ENCODE measurements at regions not wholly inside any gene's neighbourhood (a gene's known extent, or its start where the extent isn't known, plus 50 kb on each side); places are given as distances from the start of the nearest gene placed in this dataset.

GRCh38 chr1:232486006-232486405 lies 143.9 kb downstream of the SIPA1L2 start:
- TF ChIP-seq CTCF (conservative IDR thresholded peaks at IDR 0.05; ENCODE audit: low read depth, low read length) (no peak), RAD21 (IDR thresholded peaks at IDR 0.05; ENCODE audit: low read length) (no peak), POLR2A (IDR thresholded peaks at IDR 0.05; ENCODE audit: low read depth, low read length) (no peak), MAZ (IDR thresholded peaks at IDR 0.05; ENCODE audit: borderline replicate concordance, low read depth, low read length) (no peak), NFE2L2 (IDR thresholded peaks at IDR 0.05; ENCODE audit: low read depth, low read length) (no peak), SMC3 (IDR thresholded peaks at IDR 0.05; ENCODE audit: low read depth, low read length) (no peak), USF2 (IDR thresholded peaks at IDR 0.05; ENCODE audit: low read depth, low read length) (no peak), RFX5 (IDR thresholded peaks at IDR 0.05; ENCODE audit: low read depth, low read length) (no peak), CEBPB (IDR thresholded peaks at IDR 0.05; ENCODE audit: low read depth, low read length) (no peak), RCOR1 (IDR thresholded peaks at IDR 0.05; ENCODE audit: insufficient replicate concordance, low read length) (no peak), MAFK (IDR thresholded peaks at IDR 0.05; ENCODE audit: low read depth, low read length) (no peak), FOS (IDR thresholded peaks at IDR 0.05; ENCODE audit: low read depth, low read length) (no peak), MXI1 (IDR thresholded peaks at IDR 0.05; ENCODE audit: borderline replicate concordance, low read depth, low read length) (no peak)

Measured in IMR-90 (cell line).